ENCODE measurements at regions not wholly inside any gene's neighbourhood (a gene's known extent, or its start where the extent isn't known, plus 50 kb on each side); places are given as distances from the start of the nearest gene placed in this dataset.
"Not testable (repeated sequence)": the region's sequence is repeated elsewhere in the genome, so short reads cannot be mapped to it uniquely, and the experiment has no call there.

DNA sequence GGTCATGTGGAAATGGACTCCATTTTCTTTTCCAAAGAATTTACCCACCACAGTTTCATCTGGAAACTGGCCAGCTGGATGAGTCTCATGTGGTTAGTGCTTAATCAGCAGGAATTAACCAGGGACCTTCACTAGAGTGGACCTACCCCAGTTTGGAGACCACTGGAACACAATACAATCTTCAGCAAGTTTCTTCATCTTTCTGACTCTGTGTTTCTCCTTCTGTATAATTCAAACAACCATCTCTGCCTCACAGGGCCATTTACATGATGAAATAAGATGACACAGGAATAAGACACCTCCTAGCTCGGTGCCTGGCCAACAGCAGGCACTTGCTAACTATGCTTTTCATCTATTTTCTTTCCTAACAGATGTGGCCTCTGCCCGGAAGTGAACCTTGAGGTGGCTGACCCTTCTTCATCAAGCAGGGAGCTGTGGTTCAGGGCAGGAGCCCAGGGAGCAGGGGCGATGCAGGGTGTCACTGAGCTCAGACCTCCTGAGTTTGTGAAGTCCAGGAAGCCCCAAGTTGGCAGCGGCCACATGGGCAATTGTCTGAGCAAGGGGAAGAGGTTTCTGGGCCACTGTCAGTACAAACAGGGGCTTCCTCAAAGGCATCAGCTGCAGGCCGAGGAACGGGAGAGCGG, 98.8 kb downstream of the SOD2 start:
- DNase-seq (ENCODE audit: low read depth), result peak; percentile 20

DNA sequence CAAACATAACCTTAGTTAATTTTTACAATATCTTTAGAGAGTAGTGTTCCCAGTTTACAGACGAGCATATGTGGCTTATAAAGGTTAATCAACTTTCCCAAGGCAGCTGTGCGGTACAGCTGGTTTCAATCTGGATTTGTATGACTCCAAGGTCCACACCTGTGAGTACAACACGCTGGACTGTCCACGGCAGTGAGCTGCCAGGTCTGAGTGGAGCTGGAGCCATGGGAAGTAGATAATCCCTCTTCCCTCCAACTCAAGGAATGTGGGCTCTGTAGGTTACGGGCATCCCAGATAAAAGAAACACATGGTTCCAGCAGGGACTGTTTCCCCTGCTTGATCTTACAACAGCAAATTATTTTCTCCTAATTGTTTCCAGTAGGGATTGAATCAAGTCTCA, 102.2 kb downstream of the SOD2 start:
- no peak for DNase-seq (ENCODE audit: low read depth)

DNA sequence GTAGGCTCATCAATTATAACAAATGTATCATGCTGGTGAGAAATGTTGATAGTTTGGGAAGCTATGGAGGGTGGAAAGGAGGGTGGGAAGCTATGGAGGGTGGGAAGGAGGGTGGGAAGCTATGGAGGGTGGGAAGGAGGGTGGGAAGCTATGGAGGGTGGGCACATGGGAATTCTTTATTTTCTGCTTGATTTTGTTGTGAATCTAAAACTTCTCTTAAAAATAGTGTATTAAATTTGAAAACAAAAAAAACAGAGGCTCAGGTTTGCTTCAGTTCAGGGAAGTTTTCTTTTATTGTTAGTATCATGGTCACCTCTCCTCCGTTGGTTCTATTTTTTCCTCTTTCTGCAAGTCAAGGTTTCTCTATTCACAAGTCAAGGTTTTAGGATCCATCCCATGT, 106.4 kb downstream of the SOD2 start:
- DNase-seq (ENCODE audit: low read depth), result no peak

DNA sequence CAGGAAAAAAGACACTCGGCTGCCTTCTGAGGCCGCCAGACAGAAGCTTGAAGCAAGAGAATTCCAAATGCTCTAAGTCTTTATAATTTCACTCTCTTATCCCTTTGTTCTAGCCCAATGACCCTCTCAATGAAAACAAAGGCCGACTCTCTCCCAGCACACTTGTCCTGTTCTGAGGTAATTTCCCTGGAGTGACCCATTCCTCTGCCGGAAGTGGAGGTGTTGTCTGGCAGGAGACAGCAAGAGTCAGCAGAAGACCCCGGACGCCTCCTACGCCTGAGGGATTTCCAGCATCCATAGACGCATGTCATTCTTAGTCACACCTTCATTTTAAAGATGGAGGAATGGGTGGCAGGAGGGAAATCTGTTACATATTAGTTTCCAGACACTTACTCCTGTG, 110.3 kb downstream of the SOD2 start:
- no peak for DNase-seq (ENCODE audit: low read depth)

DNA sequence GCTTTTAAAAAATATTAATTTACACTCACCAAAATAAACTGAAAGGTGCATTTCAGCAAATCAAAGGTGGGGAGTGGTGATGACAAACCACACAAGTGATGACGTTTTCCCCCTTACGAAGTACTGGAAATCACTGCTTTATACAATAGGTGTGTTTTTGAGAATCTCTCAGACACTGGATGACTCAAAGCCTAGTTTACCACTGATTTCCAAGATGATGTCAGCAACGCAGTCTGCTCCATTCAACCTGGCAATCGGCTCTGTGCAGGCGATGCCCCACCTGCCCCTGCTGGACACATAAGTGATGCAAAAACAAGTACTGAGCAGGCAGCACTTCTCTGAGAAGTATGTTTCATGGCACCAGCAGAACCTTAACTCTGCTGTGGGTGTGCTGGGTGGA, 114.4 kb downstream of the SOD2 start:
- no peak for DNase-seq (ENCODE audit: low read depth)

DNA sequence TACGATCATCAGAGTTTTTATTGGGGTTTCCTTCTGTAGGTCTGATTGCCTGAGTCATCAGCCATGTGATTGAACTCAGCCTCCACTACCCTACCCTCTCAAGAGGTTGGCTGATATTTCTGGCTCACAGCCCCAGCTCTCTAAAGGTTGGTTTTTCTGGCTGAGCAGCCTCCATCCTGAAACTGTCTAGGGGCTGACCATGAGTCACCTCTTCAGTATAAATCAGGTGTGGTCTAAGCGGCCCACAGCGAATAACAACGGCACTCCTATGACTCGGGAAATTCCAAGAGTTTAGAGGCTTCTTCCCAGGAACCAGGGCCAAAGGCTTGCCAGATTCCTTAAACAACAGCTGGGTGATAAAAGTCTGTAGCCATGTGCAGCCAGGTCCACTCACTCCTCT, 115.5 kb downstream of the SOD2 start:
- no peak for DNase-seq (ENCODE audit: low read depth)

DNA sequence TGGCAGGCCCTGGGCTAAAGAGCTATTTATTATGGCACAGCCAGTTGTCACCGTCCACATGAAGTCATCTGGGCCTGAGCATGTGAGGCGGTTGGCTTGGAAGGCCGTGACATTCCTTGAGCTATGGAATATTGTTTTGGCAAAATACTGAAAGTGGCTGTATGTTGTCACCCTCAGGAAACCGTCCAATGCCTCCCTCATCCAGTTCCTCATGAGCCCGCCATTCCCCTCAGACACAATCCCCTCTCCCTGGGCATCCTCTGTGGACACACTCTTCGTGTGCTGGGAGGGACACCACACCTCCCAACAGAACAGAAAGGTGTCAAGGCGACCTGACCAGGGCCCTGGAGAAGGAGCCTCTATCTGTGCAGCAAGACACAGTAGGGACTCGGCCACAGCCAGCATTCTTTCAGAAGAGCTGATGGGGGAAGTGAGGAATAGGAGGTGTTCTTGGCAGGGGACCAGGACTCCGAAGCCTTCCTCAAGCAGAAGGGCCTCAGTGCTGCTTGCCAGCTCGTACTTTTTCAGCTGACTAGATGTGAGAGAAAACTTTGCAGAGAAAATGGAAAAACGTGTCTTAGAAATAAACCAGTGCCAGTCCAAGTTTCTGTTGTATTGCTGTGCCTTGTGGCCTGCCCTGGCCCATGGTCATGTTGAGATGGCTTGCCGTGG, 120.5 kb downstream of the SOD2 start:
- DNase-seq (ENCODE audit: low read depth), result no peak

DNA sequence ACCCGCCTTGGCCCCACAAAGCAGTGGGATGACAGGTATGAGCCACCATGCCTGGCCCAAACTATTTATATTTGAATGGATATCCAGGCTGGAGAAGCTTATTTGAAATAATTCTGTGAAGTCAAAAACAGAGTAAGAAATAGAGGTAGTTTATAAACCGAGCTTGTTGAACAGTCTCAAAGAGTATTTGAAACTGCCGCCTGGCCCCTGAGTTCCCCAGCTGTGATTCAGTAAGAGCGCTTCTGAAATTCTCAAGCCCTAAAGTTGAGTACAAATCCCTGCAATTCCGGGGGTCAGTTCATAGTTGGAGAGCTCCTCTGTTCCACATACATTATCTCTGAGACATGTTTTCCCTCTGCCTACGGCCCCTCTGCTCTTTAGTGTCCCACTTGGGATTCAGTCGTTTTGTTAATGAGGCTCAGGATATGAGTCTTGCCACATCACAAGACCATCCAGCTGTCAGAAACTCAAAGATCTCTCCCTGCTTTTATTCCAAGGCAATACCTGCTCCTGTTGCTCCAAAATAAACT, 127.8 kb downstream of the SOD2 start:
- DNase-seq (ENCODE audit: low read depth), result no peak

DNA sequence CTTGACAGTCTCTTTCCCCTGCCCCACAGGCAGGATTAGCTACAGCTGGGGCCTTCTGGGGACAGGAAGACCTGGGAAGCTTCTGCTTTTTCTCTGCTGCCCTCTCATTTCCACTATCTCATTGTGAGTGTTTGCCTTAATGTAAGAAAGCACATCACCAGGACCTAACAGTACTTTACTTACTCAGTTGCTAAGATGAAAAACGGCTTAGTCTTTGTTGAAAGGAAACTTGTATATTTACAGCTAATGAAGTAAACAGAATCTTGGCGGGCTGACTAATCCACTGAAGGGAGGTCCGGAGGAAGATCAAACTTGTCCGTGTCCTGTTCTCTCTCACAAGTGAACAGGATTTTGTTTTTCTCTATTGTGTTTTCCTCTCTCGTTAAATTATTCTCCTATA, 128.6 kb downstream of the SOD2 start:
- DNase-seq (ENCODE audit: low read depth), result no peak

DNA sequence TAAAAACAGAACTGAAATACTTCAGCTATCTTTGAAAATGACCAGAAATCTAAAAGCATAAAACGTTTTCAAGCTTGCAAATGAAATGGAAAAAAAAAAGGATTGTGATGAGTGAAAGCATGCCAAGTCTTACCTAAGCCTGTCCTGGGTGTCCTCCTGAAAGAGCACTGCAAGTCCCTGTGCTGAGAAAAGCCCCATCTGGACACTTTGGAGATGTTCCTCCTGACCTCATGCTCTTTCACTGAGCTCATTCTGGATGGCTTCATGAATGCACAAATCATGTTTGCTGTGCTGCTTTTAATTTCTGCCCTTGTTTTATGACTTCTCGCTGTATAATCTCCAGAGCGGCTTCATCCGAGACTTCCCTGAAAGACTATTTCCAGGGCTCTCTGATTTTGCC, 136.0 kb downstream of the SOD2 start:
- DNase-seq (ENCODE audit: low read depth), result no peak

DNA sequence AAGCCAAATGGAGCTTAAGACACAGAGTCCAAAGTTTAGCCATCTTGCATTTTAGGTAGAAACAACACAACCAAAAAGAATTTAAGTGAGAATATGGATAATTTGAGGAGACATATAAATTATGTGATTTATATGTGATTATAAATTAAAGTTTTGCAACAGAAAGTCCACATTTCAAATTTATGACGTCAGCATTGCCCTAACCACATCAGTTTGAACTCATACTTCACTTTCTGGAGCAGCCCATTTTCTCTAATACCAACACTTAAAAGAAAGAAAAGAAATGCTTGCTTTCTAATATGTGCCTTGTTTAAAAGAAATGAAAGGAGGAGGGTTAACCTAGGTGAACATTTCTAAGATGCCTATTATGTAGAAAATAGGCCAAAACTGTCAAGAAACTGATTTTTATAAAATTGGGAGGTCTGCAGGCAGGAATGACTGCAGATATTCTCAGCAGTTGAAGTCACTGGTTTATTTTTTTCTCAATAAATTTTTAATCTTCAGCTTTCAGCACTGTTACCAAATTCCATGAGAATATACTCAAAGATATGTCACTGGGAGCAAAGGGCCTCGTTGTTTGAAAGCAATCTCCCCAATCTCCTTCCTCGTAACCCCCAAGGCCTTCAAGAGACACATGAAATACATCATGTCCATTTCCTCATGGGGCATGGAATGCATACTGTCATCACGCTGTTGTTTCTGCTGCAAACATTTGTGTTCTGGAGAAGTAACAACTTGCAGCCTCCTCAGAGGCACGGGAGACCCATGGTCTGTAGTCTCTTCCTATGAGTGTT, 137.8 kb downstream of the SOD2 start:
- no peak for DNase-seq (ENCODE audit: low read depth)

DNA sequence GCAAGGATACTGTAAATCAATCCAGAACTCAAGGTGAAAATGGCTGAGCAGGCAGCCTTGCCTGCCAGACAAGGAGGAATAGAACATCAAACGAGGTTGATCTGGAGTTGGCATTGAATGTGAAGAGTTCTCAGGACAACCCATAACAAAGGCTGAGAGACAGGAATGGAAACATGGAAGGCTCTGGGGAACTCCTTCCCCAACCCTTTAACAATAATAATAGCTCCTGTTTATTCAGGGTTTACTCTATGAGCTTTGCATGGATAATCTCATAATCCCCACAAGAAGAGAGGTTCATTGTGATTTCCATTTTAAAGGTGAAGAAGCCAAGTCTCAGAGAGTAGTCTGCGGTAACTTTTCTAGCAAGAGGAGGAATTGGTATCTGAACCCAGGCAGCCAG, 151.7 kb downstream of the SOD2 start:
- DNase-seq (ENCODE audit: low read depth), result no peak

DNA sequence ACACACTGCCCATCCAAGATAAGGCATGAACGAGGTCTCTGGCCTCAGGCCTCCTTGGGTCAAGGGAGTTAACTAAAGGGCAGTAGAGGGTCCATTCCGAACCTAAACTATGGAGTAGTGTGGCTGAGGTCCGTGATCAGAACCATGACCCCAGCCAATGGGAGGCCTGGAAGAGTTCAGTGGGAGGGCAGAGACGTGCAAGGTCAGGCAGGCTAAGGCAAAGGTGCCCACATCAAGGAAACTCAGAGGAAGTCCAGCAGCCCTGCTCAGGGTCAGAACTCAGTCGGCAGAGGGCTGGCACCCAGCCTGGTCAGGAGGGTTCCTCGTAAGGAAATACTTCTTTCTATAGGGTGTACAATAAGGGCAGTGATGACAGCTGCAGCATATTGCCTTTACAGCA, 152.2 kb downstream of the SOD2 start:
- DNase-seq (ENCODE audit: low read depth), result no peak

DNA sequence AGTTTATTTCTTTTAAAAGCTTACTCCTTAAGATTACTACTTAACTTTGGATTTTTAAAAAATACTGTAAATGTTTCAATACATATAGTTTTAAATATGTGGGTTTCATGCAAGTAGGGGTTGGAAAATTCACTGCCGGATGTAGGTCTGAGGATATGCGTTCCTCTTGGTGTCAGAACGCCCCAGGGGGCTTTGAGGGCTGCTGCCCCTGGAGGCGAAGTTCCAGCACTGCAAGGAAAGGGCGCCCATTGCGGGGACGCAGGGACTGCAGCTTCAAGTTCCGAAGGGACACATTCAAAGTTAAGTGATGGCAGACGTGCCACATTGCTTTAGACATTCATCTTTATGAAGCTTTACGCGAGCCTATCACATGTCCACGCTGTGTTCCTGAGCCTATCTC, 152.9 kb downstream of the SOD2 start:
- no peak for DNase-seq (ENCODE audit: low read depth)

DNA sequence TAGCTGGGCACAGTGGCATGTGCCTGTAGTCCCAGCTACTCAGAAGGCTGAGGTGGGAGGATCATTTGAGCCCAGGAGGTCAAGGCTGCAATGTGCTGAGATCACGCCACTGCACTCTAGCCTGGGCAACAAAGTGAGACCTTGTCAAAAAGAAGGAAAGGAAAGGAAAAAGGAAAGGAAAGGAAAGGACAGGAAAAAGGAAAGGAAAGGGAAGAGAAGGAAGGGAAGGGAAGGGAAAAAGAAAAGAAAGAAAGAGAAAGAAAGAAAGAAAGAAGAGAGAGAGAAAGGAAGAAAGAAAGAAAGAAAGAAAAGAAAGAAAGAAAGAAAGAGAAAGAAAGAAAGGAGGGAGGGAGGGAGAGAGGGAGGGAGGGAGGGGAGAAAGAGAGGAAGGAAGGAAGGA, 155.0 kb downstream of the SOD2 start:
- not testable (repeated sequence) for DNase-seq (ENCODE audit: low read depth)

DNA sequence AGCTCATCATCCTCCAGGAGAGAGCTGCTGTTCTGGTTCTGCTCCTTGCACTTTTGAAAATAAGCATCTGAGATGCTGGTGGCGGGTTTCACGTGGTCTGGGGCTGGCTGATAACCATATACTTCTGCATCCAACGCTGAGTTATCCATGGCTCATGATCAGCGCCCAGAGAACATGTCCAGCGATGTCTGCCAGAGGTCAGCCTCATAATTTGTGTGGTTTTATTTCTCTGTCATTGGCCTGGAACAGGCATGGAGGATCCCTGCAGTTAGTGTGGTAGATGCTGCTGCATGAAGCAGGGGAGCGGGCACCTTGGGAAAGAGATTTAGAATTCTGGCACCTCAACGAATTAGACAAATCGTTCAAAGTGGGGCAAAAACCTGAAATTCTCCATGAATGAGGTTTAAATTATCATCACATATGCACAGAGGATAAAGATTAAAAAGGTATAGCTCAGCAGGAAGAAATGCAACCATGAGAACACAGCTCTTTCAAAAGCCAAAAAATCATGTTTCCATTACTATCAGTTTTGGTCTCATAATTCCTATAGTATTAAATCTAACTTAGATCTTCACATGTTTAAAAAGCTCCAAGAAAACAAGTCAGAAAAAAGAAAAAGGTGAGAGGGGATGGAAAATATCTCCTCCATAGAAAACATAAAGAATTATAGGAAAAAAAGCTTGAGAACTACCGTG, 157.2 kb downstream of the SOD2 start:
- no peak for DNase-seq (ENCODE audit: low read depth)

DNA sequence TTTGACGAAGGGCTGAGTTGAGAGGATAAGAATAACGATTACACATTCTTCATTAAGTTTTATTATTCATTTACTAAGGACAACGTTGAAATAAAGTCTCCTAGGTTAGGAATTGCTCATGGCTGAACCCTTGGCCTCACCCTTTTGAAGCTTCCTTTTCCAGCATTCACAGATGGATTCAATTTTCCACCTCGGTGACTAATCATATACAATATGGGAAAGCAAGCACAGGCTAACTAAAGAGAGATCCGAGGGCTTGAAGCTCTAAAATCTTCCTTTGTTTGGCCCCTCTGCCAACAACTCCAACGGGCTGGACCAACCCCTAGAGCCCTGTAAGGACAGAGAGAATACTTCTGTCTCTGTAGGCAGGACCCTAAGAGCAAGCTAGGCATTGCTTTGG, 159.5 kb downstream of the SOD2 start:
- no peak for DNase-seq (ENCODE audit: low read depth)

DNA sequence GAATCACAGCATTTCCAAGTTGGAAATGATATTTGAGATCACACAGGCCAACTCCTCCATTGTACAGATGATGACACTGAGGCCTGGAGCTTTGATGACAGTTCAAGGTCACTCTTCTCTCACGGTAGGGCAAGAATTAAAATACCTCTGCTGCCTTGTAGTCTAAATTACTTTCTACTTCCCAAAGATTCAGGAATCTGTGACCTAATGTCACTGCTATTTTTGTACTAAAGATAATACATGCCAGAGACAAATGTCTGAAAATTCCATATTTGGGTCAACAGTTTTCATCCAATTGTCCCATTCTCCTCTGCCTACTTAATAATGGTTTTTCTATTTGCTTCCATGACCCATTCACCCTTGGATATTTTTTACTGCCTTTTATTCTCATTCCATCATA, 160.0 kb downstream of the SOD2 start:
- no peak for DNase-seq (ENCODE audit: low read depth)

DNA sequence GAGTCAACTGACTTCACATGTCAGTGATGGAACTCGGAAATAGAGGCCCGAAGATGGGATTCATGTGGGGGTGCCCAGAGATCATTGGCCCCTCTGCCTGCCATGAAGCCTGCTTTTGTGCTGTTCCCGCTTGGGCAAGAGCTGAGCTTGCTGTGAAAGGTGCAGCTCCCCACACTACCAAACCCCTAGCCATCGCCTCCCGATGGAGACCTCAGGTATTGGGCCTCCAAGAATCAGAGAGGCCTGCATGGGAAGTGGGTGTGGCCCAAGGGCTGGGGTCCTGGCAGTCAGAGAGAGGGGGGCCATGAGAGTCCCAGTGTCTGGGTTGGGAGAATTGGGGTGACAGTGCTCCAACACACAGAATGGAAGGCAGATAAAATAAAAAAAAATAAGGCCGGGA, 160.9 kb downstream of the SOD2 start:
- no peak for DNase-seq (ENCODE audit: low read depth)

DNA sequence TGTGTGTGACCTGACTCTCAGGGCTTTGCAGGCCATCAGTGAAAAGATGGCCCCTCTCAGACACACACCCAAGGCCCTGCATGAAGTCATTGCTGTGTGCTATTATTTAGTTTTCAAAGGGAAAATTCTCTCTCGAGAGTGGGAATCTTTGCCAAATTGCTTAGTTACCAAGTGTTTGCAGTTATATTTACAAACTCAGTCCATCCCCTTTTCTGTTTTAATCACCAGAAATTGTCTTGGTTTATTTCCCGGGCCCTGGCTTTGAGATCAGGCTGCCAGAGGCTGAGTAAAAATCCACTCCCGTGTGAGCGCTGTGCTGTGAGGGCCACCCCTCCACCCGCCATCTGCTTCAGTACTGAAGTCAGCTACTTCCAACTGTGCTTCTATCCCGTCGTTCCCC, 163.1 kb downstream of the SOD2 start:
- DNase-seq (ENCODE audit: low read depth), result no peak

DNA sequence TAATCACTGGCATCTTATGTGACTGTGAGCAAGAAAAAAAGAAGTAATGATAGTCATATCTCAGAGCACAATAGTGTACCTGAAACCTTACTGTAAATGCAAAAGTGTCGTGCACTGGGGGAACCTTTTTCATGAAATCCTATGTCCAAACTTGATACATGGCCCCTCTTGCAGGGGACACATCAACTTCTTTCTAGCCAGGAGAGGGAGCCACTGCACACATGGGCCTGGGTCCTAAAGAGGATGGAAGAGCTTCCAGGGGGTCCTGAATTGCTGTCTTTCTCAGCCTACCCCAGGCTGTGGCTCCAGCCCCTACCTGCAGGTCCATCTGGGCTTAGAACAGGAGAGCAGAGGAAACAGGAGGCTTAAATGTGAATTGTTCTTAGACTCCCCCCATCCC, 165.7 kb downstream of the SOD2 start:
- no peak for DNase-seq (ENCODE audit: low read depth)

DNA sequence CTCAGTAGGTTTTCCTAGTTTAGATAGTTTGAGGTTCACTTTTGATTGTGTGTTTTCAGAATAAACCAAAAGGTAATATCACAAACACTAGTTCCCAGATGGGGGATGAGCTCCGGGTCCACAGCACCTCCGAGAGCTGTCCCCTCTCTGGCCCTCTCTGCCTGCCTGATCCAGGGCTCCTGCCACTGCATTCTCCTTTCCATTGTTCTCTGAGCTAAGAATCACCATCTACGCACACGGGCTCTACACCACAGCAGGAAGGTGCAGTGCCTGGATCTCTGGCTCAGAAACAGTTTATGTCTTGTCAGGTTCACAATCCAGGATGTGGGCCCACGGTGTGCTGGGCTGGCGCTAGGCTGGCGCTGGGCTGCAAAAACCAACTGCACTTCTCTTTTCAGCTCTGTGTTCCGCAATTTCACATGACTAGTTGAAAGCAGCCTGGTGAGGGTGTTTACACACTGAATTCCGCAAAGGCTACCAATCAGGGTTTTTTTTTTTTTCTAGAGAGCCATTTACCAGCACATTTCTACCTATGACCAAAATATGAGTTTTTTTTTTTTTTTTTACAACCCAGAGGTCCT, 167.5 kb downstream of the SOD2 start:
- no peak for DNase-seq (ENCODE audit: low read depth)

All from HS-27A (cell line).